ENCODE measurements at regions not wholly inside any gene's neighbourhood (a gene's known extent, or its start where the extent isn't known, plus 50 kb on each side); places are given as distances from the start of the nearest gene placed in this dataset.

- ChIA-PET CTCF (interaction anchor here (1.3 kb wide), 1 partner anchor 14 kb away, joined by 3 read pairs; no protein-coding TSS in a partner anchor), POLR2A (interaction anchor here (0.7 kb wide), 1 partner anchor 23 kb away, joined by 3 read pairs; no protein-coding TSS in a partner anchor)
- Mint-ChIP-seq H3K4me1 (ENCODE audit: insufficient read depth, unreplicated experiment) (peaks cover 6% of the 10 kb centered on the region), H3K4me3 (ENCODE audit: unreplicated experiment) (no peak overlapping the region), H3K27ac (ENCODE audit: low read depth, unreplicated experiment) (no peak overlapping the region), H3K27me3 (ENCODE audit: insufficient read depth, unreplicated experiment) (no peaks in the 10 kb centered on the region), H3K36me3 (ENCODE audit: insufficient read depth, unreplicated experiment) (no peaks in the 10 kb centered on the region), H3K9me3 (ENCODE audit: unreplicated experiment) (no peaks in the 10 kb centered on the region)
- TF ChIP-seq, protein P1, sequence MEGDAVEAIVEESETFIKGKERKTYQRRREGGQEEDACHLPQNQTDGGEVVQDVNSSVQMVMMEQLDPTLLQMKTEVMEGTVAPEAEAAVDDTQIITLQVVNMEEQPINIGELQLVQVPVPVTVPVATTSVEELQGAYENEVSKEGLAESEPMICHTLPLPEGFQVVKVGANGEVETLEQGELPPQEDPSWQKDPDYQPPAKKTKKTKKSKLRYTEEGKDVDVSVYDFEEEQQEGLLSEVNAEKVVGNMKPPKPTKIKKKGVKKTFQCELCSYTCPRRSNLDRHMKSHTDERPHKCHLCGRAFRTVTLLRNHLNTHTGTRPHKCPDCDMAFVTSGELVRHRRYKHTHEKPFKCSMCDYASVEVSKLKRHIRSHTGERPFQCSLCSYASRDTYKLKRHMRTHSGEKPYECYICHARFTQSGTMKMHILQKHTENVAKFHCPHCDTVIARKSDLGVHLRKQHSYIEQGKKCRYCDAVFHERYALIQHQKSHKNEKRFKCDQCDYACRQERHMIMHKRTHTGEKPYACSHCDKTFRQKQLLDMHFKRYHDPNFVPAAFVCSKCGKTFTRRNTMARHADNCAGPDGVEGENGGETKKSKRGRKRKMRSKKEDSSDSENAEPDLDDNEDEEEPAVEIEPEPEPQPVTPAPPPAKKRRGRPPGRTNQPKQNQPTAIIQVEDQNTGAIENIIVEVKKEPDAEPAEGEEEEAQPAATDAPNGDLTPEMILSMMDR (IDR thresholded peaks at IDR 0.05; ENCODE audit: unreplicated experiment): no peak
- no peak for DNase-seq (ENCODE audit: unreplicated experiment)
- no TSS peak for BruUV-seq (replicated peaks)
- intact Hi-C loops (cut with micrococcal nuclease): no loop called here
Observed at GRCh38 chr18:76232010-76232409, 263.0 kb downstream of the ZNF516 start.

GRCh38 chr18:76231402-76231801 lies 263.6 kb downstream of the ZNF516 start:
- Mint-ChIP-seq H3K27me3 (ENCODE audit: insufficient read depth, unreplicated experiment) (no peaks in the 10 kb centered on the region), H3K9me3 (ENCODE audit: unreplicated experiment) (no peaks in the 10 kb centered on the region), H3K4me1 (ENCODE audit: insufficient read depth, unreplicated experiment) (peaks cover 6% of the 10 kb centered on the region), H3K4me3 (ENCODE audit: unreplicated experiment) (no peak overlapping the region), H3K27ac (ENCODE audit: low read depth, unreplicated experiment) (no peak overlapping the region), H3K36me3 (ENCODE audit: insufficient read depth, unreplicated experiment) (no peaks in the 10 kb centered on the region)
- ChIA-PET POLR2A (no interaction called here), CTCF (no interaction called here)
- no TSS peak for BruUV-seq (replicated peaks)
- TF ChIP-seq, protein P1 (IDR thresholded peaks at IDR 0.05; ENCODE audit: unreplicated experiment): no peak
- intact Hi-C loops (cut with micrococcal nuclease): no loop called here
- no peak for DNase-seq (ENCODE audit: unreplicated experiment)

DNA sequence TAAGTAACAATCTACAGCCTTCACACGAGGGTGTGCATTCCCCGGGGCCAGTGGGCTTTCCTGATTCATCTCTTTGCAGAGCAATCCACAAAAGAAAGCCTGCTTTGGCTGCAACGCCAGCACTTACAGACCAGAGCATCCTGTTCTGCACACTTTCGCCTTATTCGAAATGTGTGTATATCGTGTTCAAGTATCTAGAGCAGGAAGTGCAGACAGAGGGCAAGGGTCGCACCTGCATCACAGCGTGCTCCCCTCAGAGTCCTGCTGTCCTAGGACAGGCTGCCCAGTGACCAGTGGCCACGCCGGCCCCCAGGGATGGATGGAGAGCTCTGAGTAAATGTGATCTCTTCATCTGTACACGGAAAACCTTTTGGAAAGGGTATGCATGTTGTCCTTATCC lies 264.3 kb downstream of the ZNF516 start:
- POLR2A ChIA-PET: no interaction called here
- TF ChIP-seq, protein P1 (IDR thresholded peaks at IDR 0.05; ENCODE audit: unreplicated experiment): no peak
- CTCF ChIA-PET: no interaction called here
- no peak overlapping the region for H3K4me3 Mint-ChIP-seq (ENCODE audit: unreplicated experiment)
- peaks cover 6% of the 10 kb centered on the region for H3K4me1 Mint-ChIP-seq (ENCODE audit: insufficient read depth, unreplicated experiment)
- H3K9me3 Mint-ChIP-seq (ENCODE audit: unreplicated experiment): no peaks in the 10 kb centered on the region
- BruUV-seq (replicated peaks): no TSS peak
- intact Hi-C loops (cut with micrococcal nuclease): no loop called here
- H3K27ac Mint-ChIP-seq (ENCODE audit: low read depth, unreplicated experiment): no peak overlapping the region
- no peak for DNase-seq (ENCODE audit: unreplicated experiment)
- no peaks in the 10 kb centered on the region for H3K27me3 Mint-ChIP-seq (ENCODE audit: insufficient read depth, unreplicated experiment)
- no peaks in the 10 kb centered on the region for H3K36me3 Mint-ChIP-seq (ENCODE audit: insufficient read depth, unreplicated experiment)

DNA sequence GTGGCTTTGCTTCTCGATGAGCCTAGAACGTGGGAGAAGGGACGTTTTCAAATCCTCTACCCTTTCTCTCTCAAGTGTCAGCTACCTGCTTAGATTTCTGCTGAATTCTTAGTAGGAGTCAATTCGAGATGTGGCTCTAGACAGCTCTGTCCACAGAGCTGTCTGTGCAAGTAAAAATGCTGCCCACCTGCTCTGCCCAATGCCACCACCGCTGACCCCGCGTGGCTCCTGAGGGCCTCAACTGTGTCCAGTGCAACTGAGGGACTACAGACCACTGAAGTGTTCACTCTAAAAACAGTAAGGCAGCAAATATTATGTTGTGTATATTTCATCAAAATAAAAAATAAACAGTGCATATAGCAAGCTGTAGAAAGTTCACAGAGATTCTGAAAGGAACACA lies 266.3 kb downstream of the ZNF516 start:
- TF ChIP-seq, protein P1 (IDR thresholded peaks at IDR 0.05; ENCODE audit: unreplicated experiment): no peak
- H3K36me3 Mint-ChIP-seq (ENCODE audit: insufficient read depth, unreplicated experiment): no peaks in the 10 kb centered on the region
- no peaks in the 10 kb centered on the region for H3K9me3 Mint-ChIP-seq (ENCODE audit: unreplicated experiment)
- H3K27ac Mint-ChIP-seq (ENCODE audit: low read depth, unreplicated experiment): no peak overlapping the region
- no peaks in the 10 kb centered on the region for H3K27me3 Mint-ChIP-seq (ENCODE audit: insufficient read depth, unreplicated experiment)
- no peak for DNase-seq (ENCODE audit: unreplicated experiment)
- no TSS peak for BruUV-seq (replicated peaks)
- intact Hi-C loops (cut with micrococcal nuclease): no loop called here
- H3K4me1 Mint-ChIP-seq (ENCODE audit: insufficient read depth, unreplicated experiment): peaks cover 6% of the 10 kb centered on the region
- no peak overlapping the region for H3K4me3 Mint-ChIP-seq (ENCODE audit: unreplicated experiment)
- CTCF ChIA-PET: interaction anchor here (1.7 kb wide), 1 partner anchor 28 kb away, joined by 5 read pairs; no protein-coding TSS in a partner anchor
- POLR2A ChIA-PET: no interaction called here

Data from MCF 10A (cell line).